Calu3 (cell line): ENCODE measurements at regions not wholly inside any gene's neighbourhood (a gene's known extent, or its start where the extent isn't known, plus 50 kb on each side); places are given as distances from the start of the nearest gene placed in this dataset.

ENCODE experiments used
- BruUV-seq: library from RNA; stranded (reverse); fragments of 400-500 nt; replicated peaks from 2 replicates; lab custom pipeline; 2021; lab: Mats Ljungman, UMichigan
- CTCF ChIA-PET: fragments of 300-600 bp; sonication (Branson Sonifier 250); formaldehyde crosslinking; loops from one replicate; lab custom pipeline; 2022; ENCODE audit warnings: antibody characterized with exemption; lab: Charles Lee
- DNase-seq: peaks from one replicate; pipeline ENCODE4 v3.0.0; 2022
- H3K27ac Mint-ChIP-seq: one replicate; pipeline ENCODE4 v1.8.0; 2022; ENCODE audit warnings: mixed read lengths; ENCODE audit not compliant: unreplicated experiment
- H3K27me3 Mint-ChIP-seq: one replicate; pipeline ENCODE4 v1.8.0; 2022; ENCODE audit warnings: mixed read lengths; ENCODE audit not compliant: unreplicated experiment
- H3K36me3 Mint-ChIP-seq: one replicate; pipeline ENCODE4 v1.8.0; 2022; ENCODE audit warnings: mild to moderate bottlenecking, moderate library complexity, mixed read lengths; ENCODE audit not compliant: insufficient read depth, unreplicated experiment
- H3K4me1 Mint-ChIP-seq: one replicate; pipeline ENCODE4 v1.8.0; 2022; ENCODE audit warnings: mild to moderate bottlenecking, low read depth, mixed read lengths; ENCODE audit not compliant: unreplicated experiment
- H3K4me3 Mint-ChIP-seq: one replicate; pipeline ENCODE4 v1.8.0; 2022; ENCODE audit warnings: mild to moderate bottlenecking, low read depth, moderate library complexity, mixed read lengths; ENCODE audit not compliant: unreplicated experiment
- H3K9me3 Mint-ChIP-seq: one replicate; pipeline ENCODE4 v1.8.0; 2022; ENCODE audit warnings: low read depth, mixed read lengths; ENCODE audit not compliant: unreplicated experiment
- intact Hi-C: fragments of 100-400 bp; cut with micrococcal nuclease; formaldehyde crosslinking; loops from one replicate; pipeline ENCODE4 v1.10.0; 2022; ENCODE audit not compliant: unreplicated experiment
- TF ChIP-seq, protein P1 (sequence below): fragments of 200-600 bp; IDR thresholded peaks from one replicate; pipeline ENCODE4 v1.8.0; 2022; ENCODE audit warnings: antibody characterized with exemption; ENCODE audit not compliant: unreplicated experiment

- CTCF ChIA-PET = no interaction called here
- BruUV-seq = no TSS peak
- H3K4me3 Mint-ChIP-seq = no peak overlapping the region
- no peak overlapping the region for H3K27ac Mint-ChIP-seq
- H3K27me3 Mint-ChIP-seq = no peaks in the 10 kb centered on the region
- no peak for DNase-seq
- H3K9me3 Mint-ChIP-seq = no peaks in the 10 kb centered on the region
- intact Hi-C loops = loop anchor here (10.0 kb wide), 1 partner anchor 1262 kb away; no protein-coding TSS in a partner anchor
- TF ChIP-seq, protein P1, sequence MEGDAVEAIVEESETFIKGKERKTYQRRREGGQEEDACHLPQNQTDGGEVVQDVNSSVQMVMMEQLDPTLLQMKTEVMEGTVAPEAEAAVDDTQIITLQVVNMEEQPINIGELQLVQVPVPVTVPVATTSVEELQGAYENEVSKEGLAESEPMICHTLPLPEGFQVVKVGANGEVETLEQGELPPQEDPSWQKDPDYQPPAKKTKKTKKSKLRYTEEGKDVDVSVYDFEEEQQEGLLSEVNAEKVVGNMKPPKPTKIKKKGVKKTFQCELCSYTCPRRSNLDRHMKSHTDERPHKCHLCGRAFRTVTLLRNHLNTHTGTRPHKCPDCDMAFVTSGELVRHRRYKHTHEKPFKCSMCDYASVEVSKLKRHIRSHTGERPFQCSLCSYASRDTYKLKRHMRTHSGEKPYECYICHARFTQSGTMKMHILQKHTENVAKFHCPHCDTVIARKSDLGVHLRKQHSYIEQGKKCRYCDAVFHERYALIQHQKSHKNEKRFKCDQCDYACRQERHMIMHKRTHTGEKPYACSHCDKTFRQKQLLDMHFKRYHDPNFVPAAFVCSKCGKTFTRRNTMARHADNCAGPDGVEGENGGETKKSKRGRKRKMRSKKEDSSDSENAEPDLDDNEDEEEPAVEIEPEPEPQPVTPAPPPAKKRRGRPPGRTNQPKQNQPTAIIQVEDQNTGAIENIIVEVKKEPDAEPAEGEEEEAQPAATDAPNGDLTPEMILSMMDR = no peak
- no peaks in the 10 kb centered on the region for H3K36me3 Mint-ChIP-seq
- no peaks in the 10 kb centered on the region for H3K4me1 Mint-ChIP-seq
These were observed 160.9 kb downstream of the MZT1 start for GRCh38 chr13:72566526-72566925.

GRCh38 chr13:72565893-72566292, 161.5 kb downstream of the MZT1 start:
- Mint-ChIP-seq H3K4me1 (no peaks in the 10 kb centered on the region), H3K36me3 (no peaks in the 10 kb centered on the region), H3K4me3 (no peak overlapping the region), H3K9me3 (no peaks in the 10 kb centered on the region), H3K27ac (no peak overlapping the region), H3K27me3 (no peaks in the 10 kb centered on the region)
- TF ChIP-seq, protein P1 = no peak
- no peak for DNase-seq
- intact Hi-C loops = loop anchor here (10.0 kb wide), 1 partner anchor 1261 kb away; no protein-coding TSS in a partner anchor
- no TSS peak for BruUV-seq
- CTCF ChIA-PET = no interaction called here

DNA sequence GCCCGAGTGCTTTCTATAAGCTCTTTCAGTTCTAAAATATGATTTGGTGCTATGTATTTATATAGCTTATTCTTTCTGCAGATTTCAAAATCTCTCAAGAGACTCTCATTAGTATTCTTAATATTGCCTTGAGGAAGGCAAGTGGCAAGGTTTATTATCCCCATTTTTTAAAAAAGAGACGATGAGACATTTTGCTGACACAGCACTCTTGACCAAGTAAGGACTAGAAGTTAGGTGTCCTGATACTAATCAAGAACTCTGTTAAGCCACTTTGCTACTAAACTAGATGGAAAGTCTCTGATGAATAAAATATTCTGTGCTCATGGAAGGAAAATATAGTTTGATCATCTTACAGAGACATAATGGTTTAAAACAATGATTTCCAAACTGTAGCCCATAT, 164.7 kb downstream of the MZT1 start:
- TF ChIP-seq, protein P1 = no peak
- H3K27me3 Mint-ChIP-seq = no peaks in the 10 kb centered on the region
- CTCF ChIA-PET = no interaction called here
- no peaks in the 10 kb centered on the region for H3K9me3 Mint-ChIP-seq
- no peak overlapping the region for H3K4me3 Mint-ChIP-seq
- DNase-seq = no peak
- H3K36me3 Mint-ChIP-seq = no peaks in the 10 kb centered on the region
- BruUV-seq = no TSS peak
- intact Hi-C loops = loop anchor here (10.0 kb wide), 1 partner anchor 1258 kb away; no protein-coding TSS in a partner anchor
- H3K4me1 Mint-ChIP-seq = no peaks in the 10 kb centered on the region
- no peak overlapping the region for H3K27ac Mint-ChIP-seq

GRCh38 chr13:72561791-72562190, 165.6 kb downstream of the MZT1 start:
- intact Hi-C loops = loop anchor here (10.0 kb wide), 1 partner anchor 1257 kb away; no protein-coding TSS in a partner anchor
- Mint-ChIP-seq H3K27ac (no peak overlapping the region), H3K4me3 (no peak overlapping the region), H3K27me3 (no peaks in the 10 kb centered on the region), H3K36me3 (no peaks in the 10 kb centered on the region), H3K9me3 (no peaks in the 10 kb centered on the region), H3K4me1 (no peaks in the 10 kb centered on the region)
- DNase-seq = no peak
- BruUV-seq = no TSS peak
- CTCF ChIA-PET = no interaction called here
- TF ChIP-seq, protein P1 = no peak
